GM18873 (cell line): ENCODE measurements at regions not wholly inside any gene's neighbourhood (a gene's known extent, or its start where the extent isn't known, plus 50 kb on each side); places are given as distances from the start of the nearest gene placed in this dataset.
A peak's percentile ranks its signal among the peaks of the same experiment; 100 is the strongest.
"Not testable (repeated sequence)": the region's sequence is repeated elsewhere in the genome, so short reads cannot be mapped to it uniquely, and the experiment has no call there.

Source experiments
- ATAC-seq: cut with Tn5 transposase; IDR thresholded peaks from one replicate; pipeline ENCODE4 v1.9.1; 2021; ENCODE audit warnings: mild to moderate bottlenecking, moderate library complexity, moderate number of reproducible peaks; ENCODE audit not compliant: unreplicated experiment, low FRiP score

GRCh38 chr3:72161285-72161684 is 376.3 kb upstream of the PROK2 start:
- not testable (repeated sequence) for ATAC-seq

GRCh38 chr3:72160351-72160750 is 375.4 kb upstream of the PROK2 start:
- ATAC-seq, result no peak

- ATAC-seq, result no peak
These were observed 374.5 kb upstream of the PROK2 start for GRCh38 chr3:72159487-72159886.

GRCh38 chr3:72158639-72159326 is 373.8 kb upstream of the PROK2 start:
- ATAC-seq, result no peak

GRCh38 chr3:72157748-72158638 is 373.0 kb upstream of the PROK2 start:
- ATAC-seq, result peak; percentile 59

GRCh38 chr3:72155391-72156064 is 370.6 kb upstream of the PROK2 start:
- ATAC-seq, result no peak

GRCh38 chr3:72154391-72155335 is 369.7 kb upstream of the PROK2 start:
- no peak for ATAC-seq

GRCh38 chr3:72153477-72154314 is 368.7 kb upstream of the PROK2 start:
- no peak for ATAC-seq

- ATAC-seq, result no peak
These were observed 367.9 kb upstream of the PROK2 start for GRCh38 chr3:72152551-72153476.

- no peak for ATAC-seq
These were observed 366.7 kb upstream of the PROK2 start for GRCh38 chr3:72151465-72152238.

- no peak for ATAC-seq
These were observed 365.9 kb upstream of the PROK2 start for GRCh38 chr3:72150634-72151412.

- no peak for ATAC-seq
These were observed 364.8 kb upstream of the PROK2 start for GRCh38 chr3:72149645-72150300.

GRCh38 chr3:72147600-72147999 is 362.7 kb upstream of the PROK2 start:
- ATAC-seq, result no peak

GRCh38 chr3:72145506-72146380 is 360.8 kb upstream of the PROK2 start:
- no peak for ATAC-seq
